Astrocyte (in vitro differentiated cells and primary cell): ENCODE measurements at regions not wholly inside any gene's neighbourhood (a gene's known extent, or its start where the extent isn't known, plus 50 kb on each side); places are given as distances from the start of the nearest gene placed in this dataset.

Experiments used
- CTCF ChIP-seq: IDR thresholded peaks from 2 replicates; pipeline ENCODE4 v1.5.1; 2011; ENCODE audit warnings: low read depth, mild to moderate bottlenecking, inconsistent platforms, low read length, moderate library complexity; ENCODE audit not compliant: insufficient read depth
- EZH2 ChIP-seq: IDR thresholded peaks from 2 replicates; pipeline ENCODE4 v1.6.1; 2012; ENCODE audit warnings: mild to moderate bottlenecking, low read length, inconsistent platforms; ENCODE audit not compliant: insufficient read depth

DNA sequence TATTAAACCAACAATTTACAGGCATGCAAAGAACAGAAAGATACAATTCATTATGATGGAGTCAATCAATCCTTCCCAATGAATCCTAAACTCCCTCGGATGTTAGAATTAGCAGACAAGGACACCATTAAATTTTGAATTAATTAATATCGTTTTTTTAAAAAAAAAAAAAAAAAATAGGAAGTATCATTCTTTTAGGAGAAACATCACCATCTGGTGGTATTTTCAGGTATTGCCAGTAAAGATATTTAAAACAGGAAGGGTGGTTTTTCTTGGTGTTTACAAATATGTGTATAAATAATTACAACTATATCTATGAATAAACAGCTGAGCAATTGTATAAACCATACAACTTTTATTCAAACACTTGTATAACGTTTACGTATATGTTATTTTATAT lies 564.4 kb downstream of the HAO1 start:
- TF ChIP-seq CTCF (peak; percentile 34), EZH2 (no peak)
